ENCODE measurements at regions not wholly inside any gene's neighbourhood (a gene's known extent, or its start where the extent isn't known, plus 50 kb on each side); places are given as distances from the start of the nearest gene placed in this dataset.
A peak's percentile ranks its signal among the peaks of the same experiment; 100 is the strongest.

GRCh38 chr14:100381395-100382105 lies 58.4 kb downstream of the SLC25A47 start:
- no peak for DNase-seq (ENCODE audit: low read depth)

GRCh38 chr14:100382106-100382455 lies 58.9 kb downstream of the SLC25A47 start:
- no peak for DNase-seq (ENCODE audit: low read depth)

- peak; percentile 26 for DNase-seq (ENCODE audit: low read depth)
Observed at GRCh38 chr14:100383727-100384158, 60.6 kb downstream of the SLC25A47 start.

- DNase-seq (ENCODE audit: low read depth): no peak
Observed at GRCh38 chr14:100384277-100384676, 61.1 kb downstream of the SLC25A47 start.

- no peak for DNase-seq (ENCODE audit: low read depth)
Observed at GRCh38 chr14:100384819-100385813, 62.0 kb downstream of the SLC25A47 start.

- DNase-seq (ENCODE audit: low read depth): no peak
Observed at GRCh38 chr14:100386121-100386520, 63.0 kb downstream of the SLC25A47 start.

GRCh38 chr14:100386846-100387245 lies 63.7 kb downstream of the SLC25A47 start:
- DNase-seq (ENCODE audit: low read depth): no peak

GRCh38 chr14:100387450-100387849 lies 64.3 kb downstream of the SLC25A47 start:
- no peak for DNase-seq (ENCODE audit: low read depth)

- no peak for DNase-seq (ENCODE audit: low read depth)
Observed at GRCh38 chr14:100388103-100389054, 65.2 kb downstream of the SLC25A47 start.

GRCh38 chr14:100389497-100390104 lies 66.5 kb downstream of the SLC25A47 start:
- no peak for DNase-seq (ENCODE audit: low read depth)

- no peak for DNase-seq (ENCODE audit: low read depth)
Observed at GRCh38 chr14:100391173-100391572, 68.0 kb downstream of the SLC25A47 start.

GRCh38 chr14:100391724-100392123 lies 68.6 kb downstream of the SLC25A47 start:
- no peak for DNase-seq (ENCODE audit: low read depth)

- DNase-seq (ENCODE audit: low read depth): no peak
Observed at GRCh38 chr14:100392356-100392755, 69.2 kb downstream of the SLC25A47 start.

- no peak for DNase-seq (ENCODE audit: low read depth)
Observed at GRCh38 chr14:100393362-100393761, 70.2 kb downstream of the SLC25A47 start.

GRCh38 chr14:100393906-100394732 lies 71.0 kb downstream of the SLC25A47 start:
- DNase-seq (ENCODE audit: low read depth): no peak

GRCh38 chr14:100394886-100395672 lies 71.9 kb downstream of the SLC25A47 start:
- DNase-seq (ENCODE audit: low read depth): no peak

- no peak for DNase-seq (ENCODE audit: low read depth)
Observed at GRCh38 chr14:100396266-100396795, 73.2 kb downstream of the SLC25A47 start.

- no peak for DNase-seq (ENCODE audit: low read depth)
Observed at GRCh38 chr14:100397005-100397404, 73.9 kb downstream of the SLC25A47 start.

GRCh38 chr14:100398044-100398443 lies 74.9 kb downstream of the SLC25A47 start:
- DNase-seq (ENCODE audit: low read depth): no peak
